ENCODE measurements at regions not wholly inside any gene's neighbourhood (a gene's known extent, or its start where the extent isn't known, plus 50 kb on each side); places are given as distances from the start of the nearest gene placed in this dataset.
"Not testable (repeated sequence)": the region's sequence is repeated elsewhere in the genome, so short reads cannot be mapped to it uniquely, and the experiment has no call there.

DNA sequence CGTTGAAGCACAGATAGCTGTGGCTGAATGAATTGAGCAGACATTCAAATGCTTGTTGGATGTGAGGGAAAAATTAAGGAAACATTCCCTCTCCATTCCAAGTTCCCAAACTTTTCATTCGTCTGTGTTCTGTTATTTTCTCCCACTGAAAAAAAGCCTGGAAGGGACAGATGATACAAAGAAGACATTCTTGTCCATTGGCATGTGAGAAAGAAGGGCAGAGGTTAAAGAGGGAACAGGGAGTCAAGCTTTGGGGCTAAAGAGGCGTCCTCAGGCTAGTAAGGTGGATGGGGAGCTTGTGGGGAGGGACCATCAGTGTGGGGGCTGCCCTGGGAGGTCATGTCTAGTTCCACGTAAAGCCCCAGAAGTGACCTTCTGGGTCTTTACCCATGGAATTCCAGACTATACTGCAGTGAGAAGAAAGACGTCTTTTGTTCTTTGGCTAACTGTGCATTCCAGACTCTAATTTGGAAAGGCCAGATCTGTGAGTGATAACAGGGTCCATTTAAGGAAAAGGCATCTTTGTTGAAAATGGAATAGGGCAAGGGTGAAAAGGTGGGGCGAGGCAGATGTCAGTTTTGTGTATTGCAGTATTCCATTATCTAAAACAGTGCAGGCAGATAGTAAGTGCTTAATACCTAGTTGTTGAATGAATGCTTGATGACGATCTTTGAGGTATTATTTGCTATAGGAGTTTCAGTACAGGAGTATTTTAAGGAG, 117.5 kb downstream of the SOX4 start:
- DNase-seq: no peak

DNA sequence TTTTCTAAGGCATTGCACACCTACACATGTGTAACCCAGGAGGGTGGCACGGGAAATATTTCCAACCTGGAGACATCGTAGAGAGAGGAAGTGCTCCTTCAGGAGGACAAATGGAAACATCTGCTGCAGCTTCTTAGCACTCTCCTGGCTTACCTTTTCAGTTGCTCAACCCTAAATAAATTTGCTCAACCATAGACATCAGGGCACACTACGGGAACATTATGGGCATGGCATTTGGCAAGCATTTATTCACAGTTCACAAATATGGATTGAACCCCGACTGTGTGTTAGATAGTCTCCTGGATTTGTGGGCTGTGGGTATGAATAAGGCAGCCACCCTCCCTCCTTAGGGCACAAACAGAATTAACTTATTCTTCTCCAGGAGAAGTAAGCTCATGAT, 118.7 kb downstream of the SOX4 start:
- no peak for DNase-seq

GRCh38 chr6:21713481-21713880, 119.9 kb downstream of the SOX4 start:
- no peak for DNase-seq

DNA sequence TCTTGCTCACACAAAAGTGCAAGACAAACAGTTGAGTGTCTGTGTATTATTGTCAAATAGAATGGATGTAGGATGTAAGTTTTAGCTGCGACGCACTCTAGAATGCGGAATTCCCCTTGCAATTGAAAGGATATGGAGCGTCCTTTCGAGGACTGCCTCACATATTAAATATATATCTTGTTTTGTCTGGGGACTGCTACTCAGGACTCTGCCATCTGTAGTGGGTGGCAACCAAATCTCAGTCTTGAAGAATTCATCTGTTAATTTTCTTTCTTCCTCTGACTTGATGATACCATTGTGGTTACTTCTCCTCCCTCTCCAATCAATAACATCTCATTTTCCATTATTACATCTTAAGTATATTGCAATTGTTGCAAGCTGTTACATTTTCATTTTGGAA, 121.6 kb downstream of the SOX4 start:
- no peak for DNase-seq

GRCh38 chr6:21722510-21722909, 129.0 kb downstream of the SOX4 start:
- no peak for DNase-seq

DNA sequence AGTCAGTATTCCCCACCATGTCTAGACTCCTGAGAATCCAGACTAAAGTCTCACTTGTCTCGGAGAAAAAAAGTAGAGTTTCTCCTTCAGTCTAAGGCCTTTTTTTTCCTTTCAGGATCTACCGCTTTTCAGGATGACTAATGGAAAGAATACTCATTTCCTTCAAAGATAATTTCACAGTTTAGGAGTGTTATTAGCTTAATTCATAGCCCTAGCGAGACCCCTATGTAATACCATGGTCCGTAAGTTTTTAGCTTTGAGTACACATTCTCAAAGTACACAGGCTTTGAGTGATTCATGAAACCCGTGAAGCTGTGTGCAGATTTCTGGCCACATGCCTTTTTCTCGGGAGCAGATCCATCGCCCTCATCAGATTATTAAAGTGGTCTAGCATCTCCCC, 133.1 kb downstream of the SOX4 start:
- no peak for DNase-seq

GRCh38 chr6:21728141-21728540, 134.6 kb downstream of the SOX4 start:
- no peak for DNase-seq

DNA sequence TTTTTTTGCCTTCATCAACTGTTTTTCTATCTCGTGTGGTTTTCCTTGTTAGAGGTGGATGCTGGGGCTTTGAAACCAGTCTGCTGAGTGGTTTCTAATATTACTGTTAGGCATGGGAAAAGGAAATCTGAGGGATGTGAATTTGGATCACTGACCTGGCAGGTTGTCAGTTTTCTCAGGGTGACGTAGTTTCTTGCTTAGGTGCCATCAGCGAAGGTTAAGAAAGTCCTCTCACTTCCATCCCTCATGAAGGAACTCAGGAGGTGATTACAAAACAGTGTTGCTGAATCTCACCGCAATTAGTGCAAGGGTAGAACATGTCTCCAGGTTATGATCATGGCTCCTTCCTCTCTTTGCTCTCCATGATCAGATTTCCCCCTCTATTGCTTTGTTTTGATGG, 135.9 kb downstream of the SOX4 start:
- no peak for DNase-seq

GRCh38 chr6:21730533-21730932, 137.0 kb downstream of the SOX4 start:
- no peak for DNase-seq

- no peak for DNase-seq
Observed at GRCh38 chr6:21731411-21732031, 138.0 kb downstream of the SOX4 start.

DNA sequence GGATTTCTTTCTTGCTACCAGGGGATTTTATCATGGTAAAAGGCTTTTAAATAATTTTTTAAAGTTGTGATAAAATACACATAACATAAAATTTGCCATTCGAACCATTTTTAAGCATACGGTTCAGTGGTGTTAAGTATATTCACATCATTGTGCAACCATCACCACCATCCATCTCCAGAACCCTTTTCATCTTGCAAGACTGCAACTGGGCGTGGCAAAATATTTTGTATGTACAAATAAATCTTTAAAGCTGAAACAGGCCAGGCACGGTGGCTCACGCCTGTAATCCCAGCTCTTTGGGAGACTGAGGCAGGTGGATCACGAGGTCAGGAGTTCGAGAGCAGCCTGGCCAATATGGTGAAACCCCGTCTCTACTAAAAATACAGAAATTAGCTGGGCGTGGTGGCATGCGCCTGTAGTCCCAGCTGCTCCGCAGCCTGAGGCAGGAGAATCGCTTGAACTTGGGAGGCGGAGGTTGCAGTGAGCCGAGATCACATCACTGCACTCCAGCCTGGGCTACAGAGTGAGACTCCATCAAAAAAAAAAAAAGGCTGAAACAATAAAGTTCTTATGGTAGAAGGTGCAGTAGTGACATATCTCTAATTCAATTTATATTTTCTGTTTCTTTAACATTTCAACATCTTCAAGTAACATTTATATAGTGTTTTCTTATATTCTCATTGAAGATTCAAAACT, 138.6 kb downstream of the SOX4 start:
- not testable (repeated sequence) for DNase-seq

DNA sequence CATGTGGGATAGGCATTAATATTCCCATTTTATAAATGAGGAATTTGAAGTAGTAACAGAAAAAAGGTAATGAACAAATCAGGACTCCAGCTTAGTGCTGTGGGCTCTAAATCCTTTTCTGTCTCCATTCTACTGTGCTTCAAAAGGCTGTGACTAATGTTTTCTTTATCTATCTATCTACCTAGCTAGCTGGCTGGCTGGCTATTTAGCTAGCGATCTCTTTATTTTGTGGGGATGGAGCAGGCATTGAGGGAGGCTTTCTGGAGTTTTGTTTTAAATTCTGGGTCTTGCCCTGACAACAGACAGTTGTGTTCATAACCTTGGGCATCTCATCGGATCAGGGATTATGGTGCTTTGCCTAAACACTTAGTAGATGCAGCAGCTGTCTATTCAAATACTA, 139.2 kb downstream of the SOX4 start:
- DNase-seq: no peak

DNA sequence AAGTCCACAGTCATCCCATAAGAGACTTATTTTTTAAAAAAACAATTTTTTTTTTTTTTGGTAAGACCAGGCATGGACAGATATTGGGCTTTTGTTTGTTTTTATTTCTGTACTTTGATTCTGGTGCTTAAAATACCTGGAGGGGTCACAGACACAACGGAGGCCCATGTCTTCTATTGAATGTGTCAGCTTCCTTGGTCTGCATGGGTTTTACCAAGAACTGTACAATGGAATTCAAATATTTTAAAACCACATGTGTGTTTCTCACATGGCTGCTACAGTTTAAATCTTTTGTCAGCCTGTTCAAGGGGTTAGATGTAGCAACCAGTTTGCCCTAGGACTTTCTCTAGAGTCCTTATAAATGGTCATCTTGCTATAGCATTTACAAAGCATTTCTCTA, 139.8 kb downstream of the SOX4 start:
- DNase-seq: no peak

- no peak for DNase-seq
Observed at GRCh38 chr6:21734204-21734603, 140.7 kb downstream of the SOX4 start.

DNA sequence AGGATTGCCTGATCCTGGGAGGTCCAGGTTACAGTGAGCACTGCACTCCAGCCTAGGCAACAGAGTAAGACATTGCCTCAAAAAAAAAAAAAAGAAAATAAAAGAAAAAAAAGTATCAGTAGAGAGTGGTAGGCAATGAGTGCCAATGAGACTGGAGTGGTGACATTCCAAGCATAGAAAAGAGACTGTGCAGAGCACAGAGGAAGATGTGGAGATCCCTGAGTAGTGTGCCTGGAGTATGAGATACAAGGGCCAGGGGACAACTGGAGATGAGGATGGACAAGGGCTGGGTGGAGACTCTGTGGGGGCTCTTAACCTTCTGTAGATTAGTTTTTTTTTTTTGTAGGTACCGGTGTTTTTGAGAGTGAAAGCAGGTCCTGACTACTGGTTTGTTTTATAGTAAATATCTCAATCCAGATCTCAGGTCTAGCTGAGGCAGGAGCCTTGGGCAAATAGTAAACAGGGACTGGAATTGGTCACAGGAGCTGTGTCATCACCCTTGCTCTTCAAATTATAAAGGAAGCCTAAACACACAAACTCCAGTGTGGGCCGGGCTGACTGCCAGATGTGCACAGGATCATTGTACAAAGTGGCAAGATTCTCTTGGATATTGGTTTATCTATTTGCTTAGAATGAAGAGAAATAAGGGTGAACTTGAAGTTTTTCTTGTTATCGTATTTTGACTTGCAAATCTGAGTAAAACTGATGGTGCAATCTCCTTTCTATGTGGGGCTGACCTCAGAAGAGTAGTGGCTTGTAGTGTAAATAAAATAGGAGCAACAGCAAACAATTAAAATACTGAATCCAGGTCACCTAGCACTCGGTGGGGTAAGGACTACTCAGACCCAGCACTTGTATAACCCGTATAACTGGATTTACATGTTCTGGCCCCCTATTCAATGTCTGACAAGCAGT, 144.9 kb downstream of the SOX4 start:
- DNase-seq: peak; percentile 74

DNA sequence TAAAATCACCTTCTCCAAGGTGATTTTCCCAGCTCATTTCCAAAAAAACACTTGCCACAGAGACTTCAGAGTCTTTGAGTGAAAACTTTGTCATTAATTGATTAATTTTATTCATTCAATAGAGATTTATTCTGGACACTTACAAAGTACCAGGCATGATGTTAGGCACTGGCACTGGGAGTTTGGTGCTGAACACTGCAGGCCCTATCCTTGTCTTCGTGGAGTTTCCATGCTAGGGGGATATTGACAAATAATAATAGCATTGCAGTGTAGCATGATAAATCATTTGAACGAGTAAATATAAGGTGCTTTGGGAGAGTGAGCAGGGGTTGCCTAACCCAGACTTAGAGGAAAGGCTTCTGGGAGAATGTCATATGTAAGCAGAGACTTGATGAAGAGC, 145.7 kb downstream of the SOX4 start:
- no peak for DNase-seq

DNA sequence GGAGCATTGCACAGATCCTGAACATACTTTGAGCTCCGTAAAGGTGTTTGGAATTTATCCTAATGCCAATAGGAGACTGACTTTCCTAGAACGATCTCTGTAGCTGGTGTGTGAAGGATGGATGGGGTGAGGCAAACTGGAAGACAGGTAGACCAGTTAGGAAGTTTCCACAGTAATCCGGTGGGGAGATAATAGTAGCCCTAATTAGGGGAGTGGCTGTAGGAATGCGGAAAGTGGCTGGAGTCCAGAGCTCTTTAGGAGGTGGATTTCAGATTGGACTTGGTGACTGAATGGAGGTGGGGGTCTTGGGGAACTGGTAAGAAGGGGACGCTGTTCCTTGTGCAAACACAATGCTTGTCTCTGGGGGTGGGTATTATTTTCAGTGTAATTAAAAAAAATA, 146.3 kb downstream of the SOX4 start:
- DNase-seq: no peak

DNA sequence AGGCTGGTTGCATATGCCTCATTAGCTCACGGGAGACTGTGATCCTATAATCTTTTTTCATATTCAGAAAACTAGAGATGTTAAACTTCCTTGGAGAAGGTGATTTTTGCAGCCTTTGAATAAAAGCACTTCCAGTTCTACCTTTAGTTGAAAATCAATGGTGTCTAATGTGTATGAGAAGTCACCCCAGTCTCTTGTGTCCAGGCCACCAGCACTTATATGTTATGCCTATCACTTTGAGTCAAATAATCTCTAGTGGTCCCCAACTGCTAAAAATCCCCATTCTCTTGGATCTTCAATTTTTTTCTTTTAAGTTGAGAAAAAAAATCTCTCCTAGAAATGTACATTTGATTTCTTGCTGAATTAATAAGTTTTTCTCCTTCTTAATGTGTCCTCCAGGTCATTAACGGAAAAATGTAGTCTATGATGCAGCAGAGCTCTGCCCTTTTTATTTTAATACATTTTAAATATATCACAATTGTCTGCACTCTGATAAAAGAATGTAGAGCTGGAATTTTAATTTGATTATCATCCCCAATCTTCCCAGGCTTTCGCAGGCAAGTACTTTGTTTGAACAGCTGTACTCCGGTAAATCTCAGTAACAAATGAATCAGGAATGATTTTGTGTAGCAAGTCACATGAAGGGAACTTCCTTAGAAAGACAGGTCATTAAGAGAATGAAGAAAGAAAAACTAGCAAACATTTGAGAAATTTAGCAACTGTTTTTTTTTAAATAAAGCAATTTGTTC, 147.0 kb downstream of the SOX4 start:
- DNase-seq: peak; percentile 53

DNA sequence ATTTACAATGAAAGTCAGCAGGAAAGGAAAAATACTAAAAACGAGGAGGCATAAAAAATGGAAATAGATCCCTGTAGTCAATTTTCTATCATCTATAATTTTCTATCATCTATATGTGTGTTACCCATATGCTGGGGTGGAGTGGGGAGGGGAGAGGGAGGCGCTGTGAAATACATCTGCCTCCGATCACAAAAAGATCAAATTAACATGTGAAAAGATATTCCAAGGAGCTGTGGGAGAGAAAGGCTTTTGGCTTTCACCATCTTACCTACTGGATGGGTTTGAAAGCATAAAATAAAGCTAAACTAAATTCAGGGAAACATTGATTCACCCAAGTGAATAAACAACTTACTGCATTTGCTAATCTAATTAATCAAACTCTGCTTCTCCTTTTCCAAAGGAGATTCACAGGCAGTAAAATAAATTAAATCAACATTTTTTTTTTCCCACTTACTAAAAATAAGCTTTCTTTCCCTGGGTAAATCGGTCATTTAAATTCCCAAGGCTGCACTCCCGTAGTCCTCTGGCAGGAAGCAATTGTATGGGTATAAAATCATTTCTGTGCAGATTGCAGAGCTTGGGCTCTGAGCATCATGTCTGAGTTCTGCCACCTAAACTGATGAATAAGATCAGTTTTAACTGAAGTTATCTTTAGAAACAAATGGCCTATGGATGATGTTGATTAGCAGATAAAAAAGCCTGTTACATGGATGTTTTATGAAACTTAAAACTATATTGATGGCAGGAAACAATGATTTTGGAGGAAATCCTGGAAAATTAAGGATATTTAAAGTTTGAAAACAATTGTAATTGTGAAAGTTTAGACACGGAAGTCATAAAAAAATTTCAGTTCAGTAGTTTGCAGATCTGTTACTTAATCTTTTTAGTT, 147.9 kb downstream of the SOX4 start:
- no peak for DNase-seq

- DNase-seq: peak; percentile 14
Observed at GRCh38 chr6:21742238-21742660, 148.7 kb downstream of the SOX4 start.

DNA sequence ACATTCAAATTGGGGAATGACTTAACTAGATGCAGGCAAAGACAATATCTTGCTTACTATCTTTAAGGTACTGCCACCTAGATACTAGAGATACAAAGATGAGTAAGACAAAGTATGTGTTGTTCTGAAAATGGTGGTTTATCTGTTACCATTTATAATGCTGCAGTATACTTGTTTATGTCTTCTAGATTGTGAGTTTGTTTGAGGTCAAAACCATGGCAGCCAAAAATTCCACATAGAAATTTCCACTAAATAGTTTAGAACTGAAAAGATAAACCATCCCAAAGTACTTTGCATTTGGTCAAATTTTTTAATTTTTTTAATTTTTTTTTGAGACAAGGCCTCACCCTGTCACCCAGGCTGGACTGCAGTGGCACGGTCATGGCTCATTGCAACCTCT, 150.8 kb downstream of the SOX4 start:
- DNase-seq: no peak
